ENCODE measurements at regions not wholly inside any gene's neighbourhood (a gene's known extent, or its start where the extent isn't known, plus 50 kb on each side); places are given as distances from the start of the nearest gene placed in this dataset.

DNA sequence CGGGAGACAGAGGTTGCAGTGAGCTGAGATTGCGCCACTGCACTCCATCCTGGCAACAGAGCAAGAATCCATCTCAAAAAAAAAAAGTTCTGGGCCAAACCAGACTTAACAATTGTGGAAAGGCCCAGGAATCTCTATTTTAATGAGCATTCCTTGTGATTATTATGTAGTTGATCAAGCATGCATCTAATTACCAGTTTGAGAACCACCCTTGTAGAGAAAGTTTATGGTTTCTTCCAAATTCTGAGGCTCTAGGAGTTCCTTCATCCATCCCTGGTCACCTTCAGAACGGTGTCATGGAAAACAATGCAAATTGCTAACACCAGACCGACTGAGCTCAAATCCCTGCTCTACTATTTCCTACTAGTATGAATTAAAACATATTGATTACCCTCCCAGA, 246.3 kb upstream of the KLHL29 start:
- TF ChIP-seq, protein P1, sequence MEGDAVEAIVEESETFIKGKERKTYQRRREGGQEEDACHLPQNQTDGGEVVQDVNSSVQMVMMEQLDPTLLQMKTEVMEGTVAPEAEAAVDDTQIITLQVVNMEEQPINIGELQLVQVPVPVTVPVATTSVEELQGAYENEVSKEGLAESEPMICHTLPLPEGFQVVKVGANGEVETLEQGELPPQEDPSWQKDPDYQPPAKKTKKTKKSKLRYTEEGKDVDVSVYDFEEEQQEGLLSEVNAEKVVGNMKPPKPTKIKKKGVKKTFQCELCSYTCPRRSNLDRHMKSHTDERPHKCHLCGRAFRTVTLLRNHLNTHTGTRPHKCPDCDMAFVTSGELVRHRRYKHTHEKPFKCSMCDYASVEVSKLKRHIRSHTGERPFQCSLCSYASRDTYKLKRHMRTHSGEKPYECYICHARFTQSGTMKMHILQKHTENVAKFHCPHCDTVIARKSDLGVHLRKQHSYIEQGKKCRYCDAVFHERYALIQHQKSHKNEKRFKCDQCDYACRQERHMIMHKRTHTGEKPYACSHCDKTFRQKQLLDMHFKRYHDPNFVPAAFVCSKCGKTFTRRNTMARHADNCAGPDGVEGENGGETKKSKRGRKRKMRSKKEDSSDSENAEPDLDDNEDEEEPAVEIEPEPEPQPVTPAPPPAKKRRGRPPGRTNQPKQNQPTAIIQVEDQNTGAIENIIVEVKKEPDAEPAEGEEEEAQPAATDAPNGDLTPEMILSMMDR (IDR thresholded peaks at IDR 0.05) = no peak
- TF ChIP-seq POLR2A (IDR thresholded peaks at IDR 0.05; ENCODE audit: low read length) = no peak
- TF ChIP-seq, protein P2, sequence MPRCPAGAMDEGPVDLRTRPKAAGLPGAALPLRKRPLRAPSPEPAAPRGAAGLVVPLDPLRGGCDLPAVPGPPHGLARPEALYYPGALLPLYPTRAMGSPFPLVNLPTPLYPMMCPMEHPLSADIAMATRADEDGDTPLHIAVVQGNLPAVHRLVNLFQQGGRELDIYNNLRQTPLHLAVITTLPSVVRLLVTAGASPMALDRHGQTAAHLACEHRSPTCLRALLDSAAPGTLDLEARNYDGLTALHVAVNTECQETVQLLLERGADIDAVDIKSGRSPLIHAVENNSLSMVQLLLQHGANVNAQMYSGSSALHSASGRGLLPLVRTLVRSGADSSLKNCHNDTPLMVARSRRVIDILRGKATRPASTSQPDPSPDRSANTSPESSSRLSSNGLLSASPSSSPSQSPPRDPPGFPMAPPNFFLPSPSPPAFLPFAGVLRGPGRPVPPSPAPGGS (IDR thresholded peaks at IDR 0.05) = no peak
- no peak for TF ChIP-seq CEBPB (IDR thresholded peaks at IDR 0.05)
- TF ChIP-seq RNF2 (IDR thresholded peaks at IDR 0.05; ENCODE audit: borderline replicate concordance, low read depth) = no peak
- no peak for TF ChIP-seq ZC3H11A (IDR thresholded peaks at IDR 0.05)
- no peak for TF ChIP-seq BHLHE40 (IDR thresholded peaks at IDR 0.05; ENCODE audit: low read depth, low read length)
